SKM-1 (cell line): ENCODE measurements at regions not wholly inside any gene's neighbourhood (a gene's known extent, or its start where the extent isn't known, plus 50 kb on each side); places are given as distances from the start of the nearest gene placed in this dataset.

Source experiments
- DNase-seq: peaks from one replicate; lab custom pipeline; 2025; ENCODE audit not compliant: unreplicated experiment; lab: John Stamatoyannopoulos, UW

GRCh38 chr3:106376016-106376570, 507.3 kb upstream of the CBLB start:
- no peak for DNase-seq

- no peak for DNase-seq
These were observed 510.5 kb upstream of the CBLB start for GRCh38 chr3:106379251-106379750.

- no peak for DNase-seq
These were observed 511.4 kb upstream of the CBLB start for GRCh38 chr3:106380232-106380631.

GRCh38 chr3:106381286-106381938, 512.6 kb upstream of the CBLB start:
- DNase-seq: no peak

- no peak for DNase-seq
These were observed 513.1 kb upstream of the CBLB start for GRCh38 chr3:106381939-106382335.

- DNase-seq: no peak
These were observed 517.2 kb upstream of the CBLB start for GRCh38 chr3:106386050-106386449.

GRCh38 chr3:106392915-106393314, 524.1 kb upstream of the CBLB start:
- no peak for DNase-seq

GRCh38 chr3:106397006-106397405, 528.2 kb upstream of the CBLB start:
- DNase-seq: no peak

GRCh38 chr3:106398891-106399600, 530.2 kb upstream of the CBLB start:
- DNase-seq: no peak

GRCh38 chr3:106399761-106400160, 530.9 kb upstream of the CBLB start:
- no peak for DNase-seq

- no peak for DNase-seq
These were observed 533.1 kb upstream of the CBLB start for GRCh38 chr3:106401666-106402490.

- DNase-seq: no peak
These were observed 534.7 kb upstream of the CBLB start for GRCh38 chr3:106403371-106404145.

- DNase-seq: no peak
These were observed 544.9 kb upstream of the CBLB start for GRCh38 chr3:106413683-106414082.

- no peak for DNase-seq
These were observed 551.8 kb upstream of the CBLB start for GRCh38 chr3:106420628-106421027.

GRCh38 chr3:106421426-106421825, 552.6 kb upstream of the CBLB start:
- no peak for DNase-seq

GRCh38 chr3:106421909-106422308, 553.1 kb upstream of the CBLB start:
- DNase-seq: no peak

GRCh38 chr3:106423321-106424225, 554.8 kb upstream of the CBLB start:
- no peak for DNase-seq

GRCh38 chr3:106425026-106425425, 556.2 kb upstream of the CBLB start:
- DNase-seq: no peak

- DNase-seq: no peak
These were observed 557.1 kb upstream of the CBLB start for GRCh38 chr3:106425916-106426315.

- DNase-seq: no peak
These were observed 559.8 kb upstream of the CBLB start for GRCh38 chr3:106428565-106428994.
